Adrenal gland (tissue), 5 donors: ENCODE measurements at regions not wholly inside any gene's neighbourhood (a gene's known extent, or its start where the extent isn't known, plus 50 kb on each side); places are given as distances from the start of the nearest gene placed in this dataset.

Experiments
- CTCF ChIP-seq, 6 experiments: fragments of 450-650 bp in 4 of 6; fragments of 200-600 bp in 2 of 6; sonication (generic) in 1 of 6; IDR thresholded peaks; 1 replicate in 5 of 6; 2 replicates in 1 of 6; pipeline versions ENCODE4 v1.5.1 to v1.8.0; 2016 to 2021; ENCODE audit warnings: antibody characterized with exemption in 6 of 6, mild to moderate bottlenecking in 2 of 6, moderate library complexity in 1 of 6
- POLR2A ChIP-seq, 2 donors: fragments of 450-650 bp; IDR thresholded peaks; one replicate each; pipeline ENCODE4 v1.6.1; 2017; ENCODE audit warnings: antibody characterized with exemption in 2 of 2, mild to moderate bottlenecking in 2 of 2, moderate library complexity in 1 of 2
- donor health status: DM: no; HTN: no; CAD: no.

DNA sequence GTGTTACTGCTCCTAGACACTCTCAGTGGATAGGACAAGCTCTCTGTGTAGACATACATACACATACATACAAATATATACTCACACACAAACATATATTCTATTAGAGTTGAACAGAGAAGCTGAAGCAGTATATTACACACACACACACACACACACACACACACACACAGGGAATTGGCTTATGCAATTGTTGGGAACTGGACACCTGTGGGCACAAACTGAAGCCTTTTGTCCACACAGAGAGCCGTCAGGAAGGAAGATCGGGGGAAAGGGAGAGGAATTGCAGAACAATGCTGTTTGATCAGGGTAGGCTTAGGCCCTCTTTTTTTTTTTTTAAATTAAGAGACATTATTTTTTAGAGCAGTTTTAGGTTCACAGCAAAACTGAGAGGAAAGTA is 180.7 kb upstream of the DDHD1 start:
- no peak for TF ChIP-seq CTCF (IDR thresholded peaks at IDR 0.05)
- TF ChIP-seq POLR2A (IDR thresholded peaks at IDR 0.05): no peak
